HCT116 (cell line): ENCODE measurements at regions not wholly inside any gene's neighbourhood (a gene's known extent, or its start where the extent isn't known, plus 50 kb on each side); places are given as distances from the start of the nearest gene placed in this dataset.

Source experiments
- EZH2 ChIP-seq: fragments of 200-600 bp; sonication (generic); IDR thresholded peaks from 2 replicates; pipeline ENCODE4 v1.6.1; 2017; ENCODE audit warnings: antibody characterized with exemption, mixed run types
- POLR2A ChIP-seq: IDR thresholded peaks from 2 replicates; pipeline ENCODE4 v1.7.0; 2011; ENCODE audit warnings: borderline replicate concordance; ENCODE audit not compliant: insufficient read depth, insufficient read length; ENCODE audit errors: extremely low read depth
- RAD21 ChIP-seq: IDR thresholded peaks from 2 replicates; pipeline ENCODE4 v1.6.1; 2012; ENCODE audit warnings: low read depth, mild to moderate bottlenecking
- YY1 ChIP-seq: IDR thresholded peaks from 2 replicates; pipeline ENCODE4 v1.6.1; 2011; ENCODE audit warnings: low read length, low read depth, moderate library complexity, mild to moderate bottlenecking; ENCODE audit not compliant: insufficient replicate concordance; ENCODE audit errors: extremely low read depth
- TF ChIP-seq, protein P1 (sequence below), 3 experiments: fragments of 200-600 bp in 1 of 3; sonication (generic) in 1 of 3; IDR thresholded peaks in 2 of 3; conservative IDR thresholded peaks in 1 of 3; 2 replicates each; pipeline ENCODE4 v1.5.1; 2012 to 2017; ENCODE audit warnings: low read depth in 2 of 3, low read length in 2 of 3, antibody characterized with exemption in 1 of 3, borderline replicate concordance in 1 of 3, control low read depth in 1 of 3, mild to moderate bottlenecking in 1 of 3, mixed read lengths in 1 of 3, mixed run types in 1 of 3, moderate library complexity in 1 of 3; ENCODE audit not compliant: insufficient read depth in 1 of 3

DNA sequence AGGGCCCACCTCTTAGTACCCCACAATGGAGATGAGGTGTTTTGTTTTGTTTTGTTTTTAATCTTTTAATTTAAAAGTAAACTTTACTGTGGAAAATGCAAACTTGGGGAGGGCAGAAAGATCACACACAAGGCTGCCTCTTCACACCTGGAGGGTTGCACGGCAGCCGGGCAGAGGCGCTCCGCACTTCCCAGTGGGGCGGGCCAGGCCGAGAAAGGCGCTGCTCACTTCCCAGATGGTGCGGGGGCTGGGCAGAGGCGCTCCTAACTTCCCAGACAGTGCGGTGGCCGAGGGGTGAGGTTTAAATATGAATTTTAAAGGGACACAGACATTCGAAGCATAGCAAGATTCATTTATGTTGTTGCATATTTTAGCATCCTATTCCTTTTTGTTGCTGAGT is 235.9 kb upstream of the MTPN start:
- no peak for TF ChIP-seq EZH2
- TF ChIP-seq, protein P1, sequence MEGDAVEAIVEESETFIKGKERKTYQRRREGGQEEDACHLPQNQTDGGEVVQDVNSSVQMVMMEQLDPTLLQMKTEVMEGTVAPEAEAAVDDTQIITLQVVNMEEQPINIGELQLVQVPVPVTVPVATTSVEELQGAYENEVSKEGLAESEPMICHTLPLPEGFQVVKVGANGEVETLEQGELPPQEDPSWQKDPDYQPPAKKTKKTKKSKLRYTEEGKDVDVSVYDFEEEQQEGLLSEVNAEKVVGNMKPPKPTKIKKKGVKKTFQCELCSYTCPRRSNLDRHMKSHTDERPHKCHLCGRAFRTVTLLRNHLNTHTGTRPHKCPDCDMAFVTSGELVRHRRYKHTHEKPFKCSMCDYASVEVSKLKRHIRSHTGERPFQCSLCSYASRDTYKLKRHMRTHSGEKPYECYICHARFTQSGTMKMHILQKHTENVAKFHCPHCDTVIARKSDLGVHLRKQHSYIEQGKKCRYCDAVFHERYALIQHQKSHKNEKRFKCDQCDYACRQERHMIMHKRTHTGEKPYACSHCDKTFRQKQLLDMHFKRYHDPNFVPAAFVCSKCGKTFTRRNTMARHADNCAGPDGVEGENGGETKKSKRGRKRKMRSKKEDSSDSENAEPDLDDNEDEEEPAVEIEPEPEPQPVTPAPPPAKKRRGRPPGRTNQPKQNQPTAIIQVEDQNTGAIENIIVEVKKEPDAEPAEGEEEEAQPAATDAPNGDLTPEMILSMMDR (IDR thresholded peaks at IDR 0.05 in 2 of 3, conservative IDR thresholded peaks at IDR 0.05 in 1 of 3; ENCODE audit: borderline replicate concordance in 1 of 3, insufficient read depth in 1 of 3, low read depth in 2 of 3, low read length in 2 of 3): no peak
- no peak for TF ChIP-seq YY1
- no peak for TF ChIP-seq RAD21
- TF ChIP-seq POLR2A: no peak
